ENCODE measurements at regions not wholly inside any gene's neighbourhood (a gene's known extent, or its start where the extent isn't known, plus 50 kb on each side); places are given as distances from the start of the nearest gene placed in this dataset.

- no peaks in the 10 kb centered on the region for H3K36me3 ChIP-seq (ENCODE audit: control insufficient read depth, insufficient read depth, low read length)
- DNase-seq, result no peak
- H3K9me3 ChIP-seq (ENCODE audit: control insufficient read depth, low read length), result no peaks in the 10 kb centered on the region
- no peak overlapping the region for H3K4me3 ChIP-seq (ENCODE audit: insufficient read depth, low read depth, low read length, poor library complexity, severe bottlenecking)
- H3K4me1 ChIP-seq (ENCODE audit: control insufficient read depth, insufficient read depth, low read length, poor library complexity, severe bottlenecking), result no peaks in the 10 kb centered on the region
- no peaks in the 10 kb centered on the region for H3K27me3 ChIP-seq (replicated peaks; ENCODE audit: control insufficient read depth, insufficient read depth, low read length, poor library complexity, severe bottlenecking)
- no peak overlapping the region for H3K27ac ChIP-seq (ENCODE audit: insufficient read depth, low read length, poor library complexity, severe bottlenecking)
Observed at GRCh38 chr9:117612317-117612716, 91.9 kb upstream of the TLR4 start.

- Histone ChIP-seq H3K27me3 (replicated peaks; ENCODE audit: control insufficient read depth, insufficient read depth, low read length, poor library complexity, severe bottlenecking) (no peaks in the 10 kb centered on the region), H3K9me3 (ENCODE audit: control insufficient read depth, low read length) (no peaks in the 10 kb centered on the region)
Observed at GRCh38 chr9:117597977-117598376, 106.2 kb upstream of the TLR4 start.

GRCh38 chr9:117596678-117597077, 107.5 kb upstream of the TLR4 start:
- Histone ChIP-seq H3K4me3 (ENCODE audit: insufficient read depth, low read depth, low read length, poor library complexity, severe bottlenecking) (no peak overlapping the region), H3K27ac (ENCODE audit: insufficient read depth, low read length, poor library complexity, severe bottlenecking) (no peak overlapping the region), H3K36me3 (ENCODE audit: control insufficient read depth, insufficient read depth, low read length) (no peaks in the 10 kb centered on the region), H3K4me1 (ENCODE audit: control insufficient read depth, insufficient read depth, low read length, poor library complexity, severe bottlenecking) (no peaks in the 10 kb centered on the region), H3K9me3 (ENCODE audit: control insufficient read depth, low read length) (no peaks in the 10 kb centered on the region), H3K27me3 (replicated peaks; ENCODE audit: control insufficient read depth, insufficient read depth, low read length, poor library complexity, severe bottlenecking) (no peaks in the 10 kb centered on the region)
- DNase-seq, result no peak

More at GRCh38 chr9:117597977-117598376, 106.2 kb upstream of the TLR4 start:
- H3K4me1 ChIP-seq (ENCODE audit: control insufficient read depth, insufficient read depth, low read length, poor library complexity, severe bottlenecking), result no peaks in the 10 kb centered on the region
- no peak for DNase-seq
- H3K4me3 ChIP-seq (ENCODE audit: insufficient read depth, low read depth, low read length, poor library complexity, severe bottlenecking), result no peak overlapping the region
- H3K36me3 ChIP-seq (ENCODE audit: control insufficient read depth, insufficient read depth, low read length), result no peaks in the 10 kb centered on the region
- no peak overlapping the region for H3K27ac ChIP-seq (ENCODE audit: insufficient read depth, low read length, poor library complexity, severe bottlenecking)

GRCh38 chr9:117595650-117596049, 108.6 kb upstream of the TLR4 start:
- Histone ChIP-seq H3K27ac (ENCODE audit: insufficient read depth, low read length, poor library complexity, severe bottlenecking) (no peak overlapping the region), H3K4me1 (ENCODE audit: control insufficient read depth, insufficient read depth, low read length, poor library complexity, severe bottlenecking) (no peaks in the 10 kb centered on the region), H3K36me3 (ENCODE audit: control insufficient read depth, insufficient read depth, low read length) (no peaks in the 10 kb centered on the region), H3K27me3 (replicated peaks; ENCODE audit: control insufficient read depth, insufficient read depth, low read length, poor library complexity, severe bottlenecking) (no peaks in the 10 kb centered on the region), H3K4me3 (ENCODE audit: insufficient read depth, low read depth, low read length, poor library complexity, severe bottlenecking) (no peak overlapping the region), H3K9me3 (ENCODE audit: control insufficient read depth, low read length) (no peaks in the 10 kb centered on the region)
- no peak for DNase-seq

- Histone ChIP-seq H3K4me3 (ENCODE audit: insufficient read depth, low read depth, low read length, poor library complexity, severe bottlenecking) (no peak overlapping the region), H3K27ac (ENCODE audit: insufficient read depth, low read length, poor library complexity, severe bottlenecking) (no peak overlapping the region), H3K9me3 (ENCODE audit: control insufficient read depth, low read length) (no peaks in the 10 kb centered on the region), H3K4me1 (ENCODE audit: control insufficient read depth, insufficient read depth, low read length, poor library complexity, severe bottlenecking) (no peaks in the 10 kb centered on the region), H3K36me3 (ENCODE audit: control insufficient read depth, insufficient read depth, low read length) (no peaks in the 10 kb centered on the region), H3K27me3 (replicated peaks; ENCODE audit: control insufficient read depth, insufficient read depth, low read length, poor library complexity, severe bottlenecking) (no peaks in the 10 kb centered on the region)
- DNase-seq, result no peak
Observed at GRCh38 chr9:117587263-117587662, 116.9 kb upstream of the TLR4 start.

- no peak for DNase-seq
- no peaks in the 10 kb centered on the region for H3K9me3 ChIP-seq (ENCODE audit: control insufficient read depth, low read length)
- no peaks in the 10 kb centered on the region for H3K27me3 ChIP-seq (replicated peaks; ENCODE audit: control insufficient read depth, insufficient read depth, low read length, poor library complexity, severe bottlenecking)
- H3K36me3 ChIP-seq (ENCODE audit: control insufficient read depth, insufficient read depth, low read length), result no peaks in the 10 kb centered on the region
- H3K27ac ChIP-seq (ENCODE audit: insufficient read depth, low read length, poor library complexity, severe bottlenecking), result no peak overlapping the region
- H3K4me3 ChIP-seq (ENCODE audit: insufficient read depth, low read depth, low read length, poor library complexity, severe bottlenecking), result no peak overlapping the region
- no peaks in the 10 kb centered on the region for H3K4me1 ChIP-seq (ENCODE audit: control insufficient read depth, insufficient read depth, low read length, poor library complexity, severe bottlenecking)
Observed at GRCh38 chr9:117574099-117574498, 130.1 kb upstream of the TLR4 start.

GRCh38 chr9:117564839-117565238, 139.4 kb upstream of the TLR4 start:
- DNase-seq, result no peak
- no peak overlapping the region for H3K4me3 ChIP-seq (ENCODE audit: insufficient read depth, low read depth, low read length, poor library complexity, severe bottlenecking)
- H3K27me3 ChIP-seq (replicated peaks; ENCODE audit: control insufficient read depth, insufficient read depth, low read length, poor library complexity, severe bottlenecking), result no peaks in the 10 kb centered on the region
- no peaks in the 10 kb centered on the region for H3K36me3 ChIP-seq (ENCODE audit: control insufficient read depth, insufficient read depth, low read length)
- H3K9me3 ChIP-seq (ENCODE audit: control insufficient read depth, low read length), result no peaks in the 10 kb centered on the region
- no peak overlapping the region for H3K27ac ChIP-seq (ENCODE audit: insufficient read depth, low read length, poor library complexity, severe bottlenecking)
- no peaks in the 10 kb centered on the region for H3K4me1 ChIP-seq (ENCODE audit: control insufficient read depth, insufficient read depth, low read length, poor library complexity, severe bottlenecking)

- H3K36me3 ChIP-seq (ENCODE audit: control insufficient read depth, insufficient read depth, low read length), result no peaks in the 10 kb centered on the region
- H3K27me3 ChIP-seq (replicated peaks; ENCODE audit: control insufficient read depth, insufficient read depth, low read length, poor library complexity, severe bottlenecking), result no peaks in the 10 kb centered on the region
- no peaks in the 10 kb centered on the region for H3K9me3 ChIP-seq (ENCODE audit: control insufficient read depth, low read length)
- H3K4me1 ChIP-seq (ENCODE audit: control insufficient read depth, insufficient read depth, low read length, poor library complexity, severe bottlenecking), result no peaks in the 10 kb centered on the region
- no peak overlapping the region for H3K27ac ChIP-seq (ENCODE audit: insufficient read depth, low read length, poor library complexity, severe bottlenecking)
- DNase-seq, result no peak
- no peak overlapping the region for H3K4me3 ChIP-seq (ENCODE audit: insufficient read depth, low read depth, low read length, poor library complexity, severe bottlenecking)
Observed at GRCh38 chr9:117561761-117562160, 142.4 kb upstream of the TLR4 start.

GRCh38 chr9:117555964-117556629, 141.2 kb upstream of the ASTN2 start:
- no peaks in the 10 kb centered on the region for H3K4me1 ChIP-seq (ENCODE audit: control insufficient read depth, insufficient read depth, low read length, poor library complexity, severe bottlenecking)
- DNase-seq, result no peak

GRCh38 chr9:117552811-117553210, 138.0 kb upstream of the ASTN2 start:
- H3K36me3 ChIP-seq (ENCODE audit: control insufficient read depth, insufficient read depth, low read length), result no peaks in the 10 kb centered on the region
- no peak overlapping the region for H3K27ac ChIP-seq (ENCODE audit: insufficient read depth, low read length, poor library complexity, severe bottlenecking)
- H3K9me3 ChIP-seq (ENCODE audit: control insufficient read depth, low read length), result no peaks in the 10 kb centered on the region
- no peak for DNase-seq
- no peak overlapping the region for H3K4me3 ChIP-seq (ENCODE audit: insufficient read depth, low read depth, low read length, poor library complexity, severe bottlenecking)
- H3K4me1 ChIP-seq (ENCODE audit: control insufficient read depth, insufficient read depth, low read length, poor library complexity, severe bottlenecking), result no peaks in the 10 kb centered on the region
- no peaks in the 10 kb centered on the region for H3K27me3 ChIP-seq (replicated peaks; ENCODE audit: control insufficient read depth, insufficient read depth, low read length, poor library complexity, severe bottlenecking)

More at GRCh38 chr9:117555964-117556629, 141.2 kb upstream of the ASTN2 start:
- no peak overlapping the region for H3K4me3 ChIP-seq (ENCODE audit: insufficient read depth, low read depth, low read length, poor library complexity, severe bottlenecking)
- no peaks in the 10 kb centered on the region for H3K36me3 ChIP-seq (ENCODE audit: control insufficient read depth, insufficient read depth, low read length)
- no peaks in the 10 kb centered on the region for H3K9me3 ChIP-seq (ENCODE audit: control insufficient read depth, low read length)
- H3K27ac ChIP-seq (ENCODE audit: insufficient read depth, low read length, poor library complexity, severe bottlenecking), result no peak overlapping the region
- no peaks in the 10 kb centered on the region for H3K27me3 ChIP-seq (replicated peaks; ENCODE audit: control insufficient read depth, insufficient read depth, low read length, poor library complexity, severe bottlenecking)

Data from effector memory CD4-positive, alpha-beta T cell (primary cell).